Stimulated activated memory B cell treated with anti-CD40 and anti-IgM and Interleukin-4, amounts not matched to agents 10 μg/mL and 1 μg/mL and 100 μg/mL, for 72 hours (primary cell): ENCODE measurements at regions not wholly inside any gene's neighbourhood (a gene's known extent, or its start where the extent isn't known, plus 50 kb on each side); places are given as distances from the start of the nearest gene placed in this dataset.

Experiments used
- ATAC-seq: fragments of 150-1000 bp; cut with Tn5 transposase; 2 replicates; pipeline ENCODE4 v1.10.0; 2021
- H3K27ac Mint-ChIP-seq: one replicate; pipeline ENCODE4 v1.8.0; 2022; ENCODE audit warnings: mild to moderate bottlenecking, mixed read lengths
- H3K27me3 Mint-ChIP-seq: one replicate; pipeline ENCODE4 v1.8.0; 2022; ENCODE audit warnings: mixed read lengths
- H3K36me3 Mint-ChIP-seq: one replicate; pipeline ENCODE4 v1.8.0; 2022; ENCODE audit warnings: mixed read lengths
- H3K4me1 Mint-ChIP-seq: one replicate; pipeline ENCODE4 v1.8.0; 2022; ENCODE audit warnings: mixed read lengths
- H3K4me3 Mint-ChIP-seq: one replicate; pipeline ENCODE4 v1.8.0; 2022; ENCODE audit warnings: mild to moderate bottlenecking, moderate library complexity, mixed read lengths
- H3K9me3 Mint-ChIP-seq: one replicate; pipeline ENCODE4 v1.8.0; 2022; ENCODE audit warnings: mixed read lengths

DNA sequence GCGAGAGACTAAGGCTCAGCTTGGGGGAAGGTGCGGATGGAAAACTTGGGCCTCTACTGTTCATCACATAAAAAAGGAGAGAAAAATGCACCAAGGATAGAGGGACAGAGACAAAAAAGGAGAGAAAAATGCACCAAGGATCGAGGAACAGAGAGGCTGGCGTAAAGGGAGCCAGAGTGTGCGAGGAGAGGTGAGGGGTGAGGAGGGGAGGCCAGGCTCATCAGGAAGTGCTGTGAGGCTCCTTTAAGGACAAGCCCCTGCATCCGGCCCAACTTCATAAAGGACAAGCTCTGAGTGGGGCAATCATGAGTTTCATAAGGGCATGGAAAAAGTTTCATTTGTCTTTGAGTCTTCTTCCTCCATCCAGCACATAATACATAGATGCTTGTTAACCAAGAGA is 117.2 kb upstream of the NXT1 start:
- no peaks in the 10 kb centered on the region for H3K36me3 Mint-ChIP-seq
- no peaks in the 10 kb centered on the region for H3K4me1 Mint-ChIP-seq
- H3K27me3 Mint-ChIP-seq = no peaks in the 10 kb centered on the region
- ATAC-seq = no peak
- H3K27ac Mint-ChIP-seq = no peak overlapping the region
- H3K9me3 Mint-ChIP-seq = peaks cover 18% of the 10 kb centered on the region
- no peak overlapping the region for H3K4me3 Mint-ChIP-seq

DNA sequence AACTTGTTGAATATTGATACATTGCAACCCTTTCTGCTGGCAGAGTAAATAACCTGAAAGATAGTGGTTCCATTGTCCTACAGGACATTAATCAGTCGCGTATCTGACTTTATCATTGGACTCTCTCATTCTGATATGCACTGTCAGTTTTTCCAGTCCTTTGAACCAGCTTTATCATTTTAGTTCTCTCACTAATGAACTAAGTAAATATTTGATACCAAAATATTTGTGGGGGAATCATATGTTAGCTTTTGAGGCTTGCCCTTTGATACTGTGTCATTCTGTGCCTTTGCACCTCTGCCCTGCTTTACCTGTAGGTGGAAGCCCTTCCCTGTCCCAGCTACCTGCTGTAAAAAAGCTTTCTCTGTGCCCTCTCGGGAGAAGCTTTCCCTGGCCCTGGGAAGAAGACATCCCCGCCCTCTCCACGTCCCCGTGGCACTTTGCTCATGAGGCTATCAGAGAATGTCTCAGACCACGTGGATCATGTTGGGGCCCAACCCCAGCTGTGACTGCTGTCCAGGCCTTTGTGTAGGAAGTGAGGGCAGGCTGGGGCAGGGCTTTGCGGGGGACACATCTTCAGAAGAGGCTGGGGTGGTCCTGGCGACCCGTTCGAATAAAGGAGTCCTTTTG is 117.8 kb upstream of the NXT1 start:
- H3K36me3 Mint-ChIP-seq = no peaks in the 10 kb centered on the region
- ATAC-seq = no peak
- no peak overlapping the region for H3K4me3 Mint-ChIP-seq
- H3K4me1 Mint-ChIP-seq = no peaks in the 10 kb centered on the region
- H3K27me3 Mint-ChIP-seq = no peaks in the 10 kb centered on the region
- H3K9me3 Mint-ChIP-seq = peaks cover 14% of the 10 kb centered on the region
- no peak overlapping the region for H3K27ac Mint-ChIP-seq

DNA sequence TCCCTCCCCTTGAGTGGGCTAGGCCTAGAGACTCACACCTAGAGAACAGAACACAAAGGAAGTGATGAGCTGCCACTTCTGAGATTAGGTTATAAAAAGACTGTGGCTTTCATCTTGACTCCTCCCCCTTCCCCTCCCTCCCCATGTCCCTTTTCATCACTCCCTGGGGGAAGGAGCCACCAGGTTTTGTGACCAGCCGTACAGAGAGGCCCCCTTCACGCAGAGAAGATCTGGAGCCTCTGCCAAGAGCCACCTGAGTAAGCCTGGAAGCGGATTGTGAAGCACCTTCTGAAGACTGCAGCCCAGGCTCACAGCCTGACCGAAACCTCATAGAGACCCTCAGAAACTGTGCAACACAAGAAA is 118.4 kb upstream of the NXT1 start:
- H3K27ac Mint-ChIP-seq = no peak overlapping the region
- H3K4me1 Mint-ChIP-seq = no peaks in the 10 kb centered on the region
- H3K27me3 Mint-ChIP-seq = no peaks in the 10 kb centered on the region
- peaks cover 10% of the 10 kb centered on the region for H3K9me3 Mint-ChIP-seq
- no peak overlapping the region for H3K4me3 Mint-ChIP-seq
- ATAC-seq = no peak
- H3K36me3 Mint-ChIP-seq = no peaks in the 10 kb centered on the region

DNA sequence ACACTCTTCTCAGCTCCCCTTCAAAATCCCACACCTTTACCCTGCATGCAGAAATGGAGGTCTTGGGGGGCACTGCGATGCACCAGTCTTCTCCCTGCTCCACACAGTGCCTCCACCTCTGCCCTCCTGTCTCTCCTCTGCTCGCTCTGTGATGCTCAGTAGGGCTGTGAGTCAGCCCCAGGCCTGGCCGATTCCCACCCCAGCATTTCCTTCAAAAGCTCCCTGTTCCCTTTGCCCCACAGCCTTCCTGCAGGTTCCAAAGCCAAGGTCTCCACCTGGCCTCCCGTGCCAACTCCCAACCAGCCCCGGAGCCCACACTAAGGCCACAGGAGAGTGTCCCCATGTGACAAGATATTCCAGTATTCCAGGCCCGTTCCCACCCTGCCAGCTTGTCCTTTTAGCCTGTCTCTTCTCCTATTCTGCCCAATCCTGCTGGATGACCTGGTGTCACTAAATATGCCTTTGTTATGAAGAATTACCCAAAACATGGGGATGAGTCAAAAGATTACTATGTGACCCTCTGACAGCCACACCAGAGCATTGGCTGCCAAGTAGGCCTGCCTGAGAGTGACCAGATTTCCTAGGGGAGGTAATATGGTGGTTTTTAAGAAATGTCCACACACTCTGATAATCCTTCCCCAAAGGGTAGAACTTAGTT is 118.9 kb upstream of the NXT1 start:
- ATAC-seq = no peak
- Mint-ChIP-seq H3K36me3 (no peaks in the 10 kb centered on the region), H3K4me3 (no peak overlapping the region), H3K27ac (no peak overlapping the region), H3K9me3 (peaks cover 10% of the 10 kb centered on the region), H3K27me3 (no peaks in the 10 kb centered on the region), H3K4me1 (no peaks in the 10 kb centered on the region)

DNA sequence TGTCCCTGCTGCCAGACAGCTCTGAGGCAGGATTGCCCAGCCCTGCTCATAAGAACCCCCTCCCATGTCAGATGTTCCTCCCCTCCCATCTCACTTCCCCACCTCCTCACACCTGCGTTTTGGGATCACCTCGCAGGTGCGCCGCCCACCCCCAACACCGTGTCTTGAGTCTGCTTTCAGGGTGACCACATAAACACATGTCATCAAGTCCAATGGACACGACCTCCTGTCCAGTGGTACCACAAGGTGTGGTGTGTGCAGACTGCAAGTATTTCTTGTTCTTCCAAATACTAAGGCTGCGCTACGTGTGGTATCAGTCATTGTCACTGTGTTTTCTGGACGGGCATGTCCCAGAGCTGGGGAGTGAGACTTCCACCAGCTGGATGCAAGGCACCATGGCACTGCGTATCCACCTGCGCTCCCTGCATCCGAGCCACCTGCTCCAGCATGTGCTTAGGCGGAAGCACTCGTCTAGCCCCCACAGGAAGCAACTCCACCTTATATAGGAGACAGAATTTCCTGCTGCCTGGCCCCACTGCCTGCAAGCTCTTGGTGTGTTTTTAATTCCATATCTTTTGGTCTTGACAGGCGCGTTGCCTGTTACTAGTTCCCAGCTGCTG is 119.7 kb upstream of the NXT1 start:
- ATAC-seq = no peak
- no peaks in the 10 kb centered on the region for H3K27me3 Mint-ChIP-seq
- H3K27ac Mint-ChIP-seq = no peak overlapping the region
- no peak overlapping the region for H3K4me3 Mint-ChIP-seq
- H3K4me1 Mint-ChIP-seq = no peaks in the 10 kb centered on the region
- H3K9me3 Mint-ChIP-seq = peaks cover 10% of the 10 kb centered on the region
- no peaks in the 10 kb centered on the region for H3K36me3 Mint-ChIP-seq

DNA sequence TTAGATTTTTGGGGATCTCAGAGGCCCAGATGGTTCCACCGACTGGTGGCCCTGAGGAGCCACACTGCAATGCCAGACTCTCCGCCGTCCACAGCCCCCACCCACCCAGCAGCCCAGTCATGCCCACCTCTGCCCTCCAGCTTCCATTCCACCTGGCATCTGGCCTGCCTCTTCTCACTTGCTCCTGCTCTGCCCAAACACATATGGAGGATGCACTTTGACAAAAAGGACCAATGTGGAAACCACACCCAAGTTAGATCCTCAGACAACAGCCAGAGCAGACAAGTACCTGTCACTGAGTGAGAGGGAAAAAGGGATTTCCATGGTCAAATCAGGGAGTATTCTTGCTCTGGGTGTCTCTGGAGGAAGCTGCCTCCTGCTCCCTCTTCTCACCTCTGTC is 120.6 kb upstream of the NXT1 start:
- H3K9me3 Mint-ChIP-seq = peaks cover 6% of the 10 kb centered on the region
- ATAC-seq = no peak
- H3K27ac Mint-ChIP-seq = no peak overlapping the region
- no peak overlapping the region for H3K4me3 Mint-ChIP-seq
- H3K36me3 Mint-ChIP-seq = no peaks in the 10 kb centered on the region
- H3K27me3 Mint-ChIP-seq = no peaks in the 10 kb centered on the region
- H3K4me1 Mint-ChIP-seq = no peaks in the 10 kb centered on the region

DNA sequence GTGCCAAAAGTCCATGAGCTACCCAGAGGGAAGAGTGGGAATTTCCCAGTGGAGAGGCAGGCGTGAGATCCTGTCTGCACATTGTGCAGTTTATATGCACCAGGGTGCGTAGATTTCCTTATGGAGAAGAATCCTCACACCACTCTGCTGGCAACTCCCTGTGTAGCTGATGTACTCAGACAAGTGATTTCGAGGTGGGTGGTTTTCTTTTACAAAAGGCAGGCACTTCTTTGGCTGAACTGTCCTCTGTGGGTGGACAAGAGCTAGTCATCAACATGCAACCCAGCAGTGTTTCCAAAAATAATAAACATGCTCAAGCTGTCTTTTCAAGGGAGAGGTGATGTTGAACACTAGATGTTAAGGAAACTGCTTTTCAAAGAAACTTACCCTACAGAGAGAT is 121.7 kb upstream of the NXT1 start:
- H3K27me3 Mint-ChIP-seq = no peaks in the 10 kb centered on the region
- H3K9me3 Mint-ChIP-seq = peaks cover 6% of the 10 kb centered on the region
- no peak overlapping the region for H3K4me3 Mint-ChIP-seq
- H3K27ac Mint-ChIP-seq = no peak overlapping the region
- H3K4me1 Mint-ChIP-seq = no peaks in the 10 kb centered on the region
- no peak for ATAC-seq
- no peaks in the 10 kb centered on the region for H3K36me3 Mint-ChIP-seq

DNA sequence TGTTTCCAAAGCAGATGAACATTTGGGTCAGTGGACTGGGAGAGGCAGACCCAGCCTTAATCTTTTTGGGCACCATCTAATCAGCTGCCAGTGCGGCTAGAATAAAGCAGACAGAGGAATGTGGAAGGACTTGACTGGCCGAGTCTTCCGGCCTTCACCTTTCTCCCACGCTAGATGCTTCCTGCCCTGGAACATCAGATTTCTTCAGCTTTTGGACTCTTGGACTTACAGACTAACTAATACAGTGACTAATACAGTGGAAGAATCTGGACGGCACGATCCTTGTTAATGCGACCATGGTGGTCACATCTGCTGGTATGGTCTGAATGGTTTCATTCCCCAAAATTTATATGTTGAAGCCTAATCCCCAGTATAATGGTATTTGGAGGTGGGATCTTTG is 122.6 kb upstream of the NXT1 start:
- no peaks in the 10 kb centered on the region for H3K27me3 Mint-ChIP-seq
- no peaks in the 10 kb centered on the region for H3K36me3 Mint-ChIP-seq
- no peak overlapping the region for H3K27ac Mint-ChIP-seq
- no peak overlapping the region for H3K4me3 Mint-ChIP-seq
- ATAC-seq = no peak
- peaks cover 7% of the 10 kb centered on the region for H3K9me3 Mint-ChIP-seq
- H3K4me1 Mint-ChIP-seq = no peaks in the 10 kb centered on the region

DNA sequence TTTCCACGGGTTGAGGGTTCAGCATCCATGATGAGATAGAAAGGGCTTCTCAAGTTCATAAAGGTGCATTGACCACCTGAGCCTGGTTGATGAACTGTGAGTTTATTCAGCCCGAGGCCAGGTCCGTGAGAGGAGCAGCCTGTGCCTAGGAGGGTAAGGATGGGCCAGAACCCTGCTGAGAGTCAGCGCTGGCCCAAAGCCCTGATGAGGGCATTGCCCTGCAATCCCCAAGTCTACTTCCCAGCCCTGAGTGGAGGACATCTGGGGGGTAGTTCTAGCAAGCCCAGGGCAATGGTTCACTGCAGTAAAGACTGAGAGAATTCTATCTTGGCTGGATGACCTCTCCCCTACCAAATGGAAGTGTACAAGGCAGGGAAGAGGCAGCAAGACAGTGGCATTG is 123.3 kb upstream of the NXT1 start:
- no peaks in the 10 kb centered on the region for H3K4me1 Mint-ChIP-seq
- no peaks in the 10 kb centered on the region for H3K27me3 Mint-ChIP-seq
- H3K9me3 Mint-ChIP-seq = peaks cover 7% of the 10 kb centered on the region
- H3K4me3 Mint-ChIP-seq = no peak overlapping the region
- no peak for ATAC-seq
- no peaks in the 10 kb centered on the region for H3K36me3 Mint-ChIP-seq
- H3K27ac Mint-ChIP-seq = no peak overlapping the region

DNA sequence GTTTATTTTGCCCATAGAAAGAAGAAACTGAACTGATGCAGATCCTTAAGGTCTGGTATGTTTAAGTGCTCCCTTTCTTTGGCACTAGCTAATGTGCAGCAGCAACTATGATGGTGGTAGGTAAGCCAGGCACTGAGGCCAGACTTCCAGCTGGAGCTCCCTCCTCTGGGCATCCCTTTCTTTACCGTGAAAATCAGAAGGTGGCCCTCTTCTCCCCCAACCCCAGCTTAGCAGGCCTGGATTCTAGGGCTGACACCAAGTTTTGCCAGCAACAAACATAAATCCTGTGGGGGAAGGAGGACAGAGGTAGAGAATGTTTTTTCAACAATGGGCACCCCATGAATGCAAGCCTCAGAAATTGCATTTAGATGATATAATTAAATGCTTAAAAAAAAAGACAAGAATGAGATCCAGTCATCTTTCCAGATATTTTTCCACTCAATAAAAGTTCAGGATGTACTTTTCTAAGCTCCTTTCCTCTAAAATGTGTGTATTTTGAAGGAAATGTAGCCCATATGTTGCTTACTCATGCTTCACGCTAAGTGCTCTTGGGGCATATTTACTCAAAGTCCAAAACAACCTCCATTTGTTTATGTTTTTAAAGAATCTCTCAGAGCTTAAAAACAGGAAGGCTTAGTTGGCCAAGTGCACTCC is 123.9 kb upstream of the NXT1 start:
- Mint-ChIP-seq H3K27me3 (no peaks in the 10 kb centered on the region), H3K4me1 (no peaks in the 10 kb centered on the region), H3K9me3 (peaks cover 9% of the 10 kb centered on the region), H3K36me3 (no peaks in the 10 kb centered on the region), H3K4me3 (no peak overlapping the region), H3K27ac (no peak overlapping the region)
- no peak for ATAC-seq

DNA sequence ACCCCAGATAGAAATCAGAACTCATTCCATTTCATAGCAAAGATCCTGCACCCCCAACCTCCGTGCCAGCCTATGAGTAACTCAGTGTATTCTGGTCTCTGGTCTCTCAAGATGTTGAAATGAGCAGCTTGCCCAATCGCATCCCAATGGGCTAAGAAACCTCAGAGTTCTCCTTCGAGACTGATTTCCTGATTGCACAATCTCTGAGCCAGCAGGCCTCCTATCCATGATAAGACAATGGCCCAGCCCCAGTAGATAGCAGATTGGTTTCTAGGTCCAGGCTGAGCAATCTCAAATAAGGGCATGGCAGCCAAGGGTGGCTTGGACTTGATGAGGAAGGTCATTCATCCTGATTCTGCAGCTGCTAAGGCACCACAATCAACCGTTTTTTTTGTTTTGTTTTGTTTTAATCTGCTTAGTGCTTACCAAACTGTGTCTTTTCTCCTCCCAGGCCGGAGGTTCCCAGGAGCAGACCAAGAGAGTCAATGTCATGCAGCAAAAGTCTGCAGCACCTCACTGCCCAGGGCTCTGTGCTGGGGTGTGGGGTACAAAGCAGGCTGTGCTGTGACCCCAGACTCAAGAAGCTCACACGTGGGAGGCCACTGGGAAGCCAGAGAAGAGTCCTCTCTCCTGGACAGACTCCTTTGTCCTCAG is 125.1 kb upstream of the NXT1 start:
- H3K27me3 Mint-ChIP-seq = no peaks in the 10 kb centered on the region
- no peak for ATAC-seq
- peaks cover 14% of the 10 kb centered on the region for H3K9me3 Mint-ChIP-seq
- H3K27ac Mint-ChIP-seq = no peak overlapping the region
- no peaks in the 10 kb centered on the region for H3K36me3 Mint-ChIP-seq
- H3K4me3 Mint-ChIP-seq = no peak overlapping the region
- no peaks in the 10 kb centered on the region for H3K4me1 Mint-ChIP-seq

DNA sequence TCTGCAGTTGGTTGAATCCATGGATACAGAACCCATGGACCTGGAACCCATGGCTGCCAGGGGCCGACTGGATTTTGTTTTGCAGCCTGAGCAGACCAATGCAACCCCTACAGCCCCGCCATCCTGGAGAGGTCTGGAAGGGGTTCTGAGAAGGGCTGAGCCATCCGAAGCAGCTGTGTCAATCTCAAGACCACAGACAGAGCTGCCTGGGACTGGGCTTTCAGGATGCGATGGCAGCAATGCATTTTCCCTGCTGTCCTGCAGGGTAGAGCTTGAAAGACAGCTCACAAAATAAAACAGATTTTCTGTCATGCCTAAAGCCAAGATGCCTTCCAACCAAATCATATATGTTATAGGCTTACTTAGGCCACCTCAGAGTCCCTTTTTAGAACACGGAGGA is 125.8 kb upstream of the NXT1 start:
- no peaks in the 10 kb centered on the region for H3K27me3 Mint-ChIP-seq
- H3K9me3 Mint-ChIP-seq = peaks cover 17% of the 10 kb centered on the region
- H3K36me3 Mint-ChIP-seq = no peaks in the 10 kb centered on the region
- no peak overlapping the region for H3K4me3 Mint-ChIP-seq
- no peaks in the 10 kb centered on the region for H3K4me1 Mint-ChIP-seq
- H3K27ac Mint-ChIP-seq = no peak overlapping the region
- ATAC-seq = no peak

DNA sequence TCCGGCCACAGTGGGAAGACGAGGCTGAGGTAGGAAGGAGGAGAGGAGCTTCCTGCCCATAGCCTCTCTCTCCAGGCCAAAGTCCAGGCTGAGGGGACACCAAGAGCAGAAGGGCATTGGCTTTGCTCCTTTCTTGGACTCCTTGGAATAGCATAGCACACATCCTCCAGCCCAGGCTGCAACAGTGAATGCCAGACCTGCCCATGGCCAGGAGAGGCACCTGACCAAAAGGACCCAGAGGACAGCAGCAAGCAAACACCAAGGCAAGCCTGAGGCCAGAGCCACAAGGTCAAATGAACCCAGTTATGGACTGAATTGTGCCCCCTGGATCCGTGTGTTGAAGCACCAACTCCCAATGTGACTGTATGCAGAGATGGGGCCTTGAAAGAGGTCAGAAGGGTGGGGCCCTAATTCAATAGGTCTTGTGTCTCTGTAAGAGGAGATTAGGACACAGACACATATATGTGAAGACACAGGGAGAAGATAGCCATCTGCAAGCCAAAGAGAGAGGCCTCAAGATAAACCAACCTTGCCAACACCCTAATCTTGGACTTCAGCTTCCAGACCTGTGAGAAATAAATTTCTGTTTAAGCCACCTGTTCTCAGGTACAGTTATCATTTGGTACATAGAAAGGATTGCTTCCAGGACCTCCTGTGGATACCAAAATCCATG is 126.5 kb upstream of the NXT1 start:
- ATAC-seq = no peak
- no peaks in the 10 kb centered on the region for H3K4me1 Mint-ChIP-seq
- H3K36me3 Mint-ChIP-seq = no peaks in the 10 kb centered on the region
- peaks cover 17% of the 10 kb centered on the region for H3K9me3 Mint-ChIP-seq
- H3K4me3 Mint-ChIP-seq = no peak overlapping the region
- no peaks in the 10 kb centered on the region for H3K27me3 Mint-ChIP-seq
- H3K27ac Mint-ChIP-seq = no peak overlapping the region

DNA sequence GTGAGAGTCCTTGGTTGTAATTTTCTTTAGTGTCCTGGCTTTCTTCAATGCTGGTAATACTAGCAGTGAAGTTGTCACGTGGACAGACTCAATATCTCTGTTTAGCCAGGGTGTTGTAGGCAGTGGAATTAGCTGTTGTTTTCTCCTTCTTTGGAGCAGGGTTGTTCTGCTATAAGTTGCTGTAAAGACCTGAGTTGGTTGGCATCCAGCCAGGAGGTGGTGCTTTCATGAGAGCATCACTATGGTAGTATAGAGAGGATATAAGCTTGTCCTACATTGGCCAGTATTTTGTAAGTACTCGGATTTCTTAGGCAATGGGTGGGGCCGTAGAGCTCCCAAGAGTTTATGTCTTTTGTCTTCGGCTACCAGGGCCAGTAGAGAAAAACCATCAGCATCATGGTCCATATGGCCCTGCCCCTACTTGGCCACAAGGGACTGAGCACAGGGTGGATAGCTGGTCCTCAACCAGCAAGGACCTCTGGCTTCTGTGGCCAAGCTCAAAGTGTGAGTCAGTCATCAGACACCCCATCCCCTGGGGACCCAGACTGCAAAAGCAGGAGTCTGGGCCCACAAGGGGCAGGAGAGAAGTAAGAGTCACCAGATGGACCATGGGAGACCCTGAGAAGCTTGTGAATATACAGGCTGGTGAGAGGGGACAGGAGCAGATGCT is 127.9 kb upstream of the NXT1 start:
- Mint-ChIP-seq H3K9me3 (peaks cover 17% of the 10 kb centered on the region), H3K4me1 (no peaks in the 10 kb centered on the region), H3K36me3 (no peaks in the 10 kb centered on the region), H3K27ac (no peak overlapping the region), H3K27me3 (no peaks in the 10 kb centered on the region), H3K4me3 (no peak overlapping the region)
- no peak for ATAC-seq

DNA sequence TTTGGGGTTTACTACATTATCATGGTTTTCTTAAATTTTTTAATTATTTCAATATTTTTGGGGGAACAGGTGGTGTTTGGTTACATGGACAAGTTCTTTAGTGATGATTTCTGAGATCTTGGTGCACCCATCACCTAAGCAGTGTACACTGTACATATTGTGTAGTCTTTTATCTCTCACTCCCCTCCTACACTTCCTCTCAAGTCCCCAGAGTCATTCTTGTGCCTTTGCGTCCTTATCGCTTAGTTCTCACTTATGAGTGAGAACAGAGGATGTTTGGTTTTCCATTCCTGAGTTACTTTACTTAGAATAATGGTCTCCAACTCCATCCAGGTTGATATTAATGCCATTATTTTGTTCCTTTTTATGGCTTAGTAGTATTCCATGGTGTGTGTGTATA is 130.9 kb upstream of the CD93 start:
- H3K4me1 Mint-ChIP-seq = no peaks in the 10 kb centered on the region
- no peaks in the 10 kb centered on the region for H3K36me3 Mint-ChIP-seq
- H3K27me3 Mint-ChIP-seq = no peaks in the 10 kb centered on the region
- ATAC-seq = no peak
- no peak overlapping the region for H3K4me3 Mint-ChIP-seq
- H3K9me3 Mint-ChIP-seq = peaks cover 11% of the 10 kb centered on the region
- H3K27ac Mint-ChIP-seq = no peak overlapping the region
